PC-3 (cell line): ENCODE measurements at regions not wholly inside any gene's neighbourhood (a gene's known extent, or its start where the extent isn't known, plus 50 kb on each side); places are given as distances from the start of the nearest gene placed in this dataset.

Source experiments
- EZH2 ChIP-seq: fragments of 300-600 bp; sonication (generic); IDR thresholded peaks from one replicate; pipeline ENCODE4 v1.6.1; 2017; ENCODE audit warnings: antibody characterized with exemption, mild to moderate bottlenecking, low read length; ENCODE audit not compliant: unreplicated experiment
- EZH2phosphoT487 ChIP-seq: fragments of 300-600 bp; sonication (generic); IDR thresholded peaks from 2 replicates; pipeline ENCODE4 v1.6.1; 2018; ENCODE audit warnings: mild to moderate bottlenecking, antibody characterized with exemption, low read length, borderline replicate concordance
- TF ChIP-seq, protein P1 (sequence below): fragments of 300-600 bp; sonication (generic); conservative IDR thresholded peaks from 2 replicates; pipeline ENCODE4 v1.5.1; 2017; ENCODE audit warnings: antibody characterized with exemption, low read depth, mild to moderate bottlenecking, low read length

- TF ChIP-seq, protein P1, sequence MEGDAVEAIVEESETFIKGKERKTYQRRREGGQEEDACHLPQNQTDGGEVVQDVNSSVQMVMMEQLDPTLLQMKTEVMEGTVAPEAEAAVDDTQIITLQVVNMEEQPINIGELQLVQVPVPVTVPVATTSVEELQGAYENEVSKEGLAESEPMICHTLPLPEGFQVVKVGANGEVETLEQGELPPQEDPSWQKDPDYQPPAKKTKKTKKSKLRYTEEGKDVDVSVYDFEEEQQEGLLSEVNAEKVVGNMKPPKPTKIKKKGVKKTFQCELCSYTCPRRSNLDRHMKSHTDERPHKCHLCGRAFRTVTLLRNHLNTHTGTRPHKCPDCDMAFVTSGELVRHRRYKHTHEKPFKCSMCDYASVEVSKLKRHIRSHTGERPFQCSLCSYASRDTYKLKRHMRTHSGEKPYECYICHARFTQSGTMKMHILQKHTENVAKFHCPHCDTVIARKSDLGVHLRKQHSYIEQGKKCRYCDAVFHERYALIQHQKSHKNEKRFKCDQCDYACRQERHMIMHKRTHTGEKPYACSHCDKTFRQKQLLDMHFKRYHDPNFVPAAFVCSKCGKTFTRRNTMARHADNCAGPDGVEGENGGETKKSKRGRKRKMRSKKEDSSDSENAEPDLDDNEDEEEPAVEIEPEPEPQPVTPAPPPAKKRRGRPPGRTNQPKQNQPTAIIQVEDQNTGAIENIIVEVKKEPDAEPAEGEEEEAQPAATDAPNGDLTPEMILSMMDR: no peak
- TF ChIP-seq EZH2phosphoT487 (no peak), EZH2 (no peak)
Observed at GRCh38 chr12:4174417-4174816, 99.1 kb upstream of the CCND2 start.
